ENCODE measurements at regions not wholly inside any gene's neighbourhood (a gene's known extent, or its start where the extent isn't known, plus 50 kb on each side); places are given as distances from the start of the nearest gene placed in this dataset.

- Histone ChIP-seq H3K27me3 (ENCODE audit: insufficient read depth, low read length) (no peaks in the 10 kb centered on the region), H3K27ac (ENCODE audit: low read depth, low read length) (no peak overlapping the region), H2AFZ (ENCODE audit: low read length) (no peak overlapping the region), H3K4me3 (ENCODE audit: insufficient read depth, low read length) (no peak overlapping the region), H3K79me2 (ENCODE audit: insufficient read depth, low read length) (no peaks in the 10 kb centered on the region), H4K20me1 (ENCODE audit: insufficient read depth, low read length) (no peaks in the 10 kb centered on the region), H3K36me3 (ENCODE audit: insufficient read depth, low read length) (no peaks in the 10 kb centered on the region), H3K4me1 (ENCODE audit: insufficient read depth, low read length) (no peaks in the 10 kb centered on the region), H3K4me2 (ENCODE audit: insufficient read depth, low read length) (no peak overlapping the region), H3K9me3 (ENCODE audit: low read depth, low read length) (no peaks in the 10 kb centered on the region)
- no peak for DNase-seq (ENCODE audit: insufficient read length, low spot score, missing footprints)
- no peak for TF ChIP-seq CTCF (IDR thresholded peaks at IDR 0.05; ENCODE audit: extremely low read depth, low read depth, low read length)
These were observed 152.7 kb downstream of the SH3BGRL2 start for GRCh38 chr6:79783670-79784394.

GRCh38 chr6:79782792-79783580 is 151.9 kb downstream of the SH3BGRL2 start:
- no peak overlapping the region for H3K27ac ChIP-seq (ENCODE audit: low read depth, low read length)

GRCh38 chr6:79781916-79782315 is 150.8 kb downstream of the SH3BGRL2 start:
- Histone ChIP-seq H3K27ac (ENCODE audit: low read depth, low read length) (no peak overlapping the region), H3K9me3 (ENCODE audit: low read depth, low read length) (no peaks in the 10 kb centered on the region), H3K4me2 (ENCODE audit: insufficient read depth, low read length) (no peak overlapping the region), H2AFZ (ENCODE audit: low read length) (no peak overlapping the region), H3K27me3 (ENCODE audit: insufficient read depth, low read length) (no peaks in the 10 kb centered on the region), H3K4me3 (ENCODE audit: insufficient read depth, low read length) (no peak overlapping the region), H3K36me3 (ENCODE audit: insufficient read depth, low read length) (no peaks in the 10 kb centered on the region), H3K79me2 (ENCODE audit: insufficient read depth, low read length) (no peaks in the 10 kb centered on the region), H3K4me1 (ENCODE audit: insufficient read depth, low read length) (no peaks in the 10 kb centered on the region), H4K20me1 (ENCODE audit: insufficient read depth, low read length) (no peaks in the 10 kb centered on the region)
- DNase-seq (ENCODE audit: insufficient read length, low spot score, missing footprints): no peak
- no peak for TF ChIP-seq CTCF (IDR thresholded peaks at IDR 0.05; ENCODE audit: extremely low read depth, low read depth, low read length)

More at GRCh38 chr6:79782792-79783580, 151.9 kb downstream of the SH3BGRL2 start:
- TF ChIP-seq CTCF (IDR thresholded peaks at IDR 0.05; ENCODE audit: extremely low read depth, low read depth, low read length): no peak
- DNase-seq (ENCODE audit: insufficient read length, low spot score, missing footprints): no peak
- Histone ChIP-seq H3K36me3 (ENCODE audit: insufficient read depth, low read length) (no peaks in the 10 kb centered on the region), H3K79me2 (ENCODE audit: insufficient read depth, low read length) (no peaks in the 10 kb centered on the region), H4K20me1 (ENCODE audit: insufficient read depth, low read length) (no peaks in the 10 kb centered on the region), H3K9me3 (ENCODE audit: low read depth, low read length) (no peaks in the 10 kb centered on the region), H3K4me2 (ENCODE audit: insufficient read depth, low read length) (no peak overlapping the region), H3K4me3 (ENCODE audit: insufficient read depth, low read length) (no peak overlapping the region), H3K27me3 (ENCODE audit: insufficient read depth, low read length) (no peaks in the 10 kb centered on the region), H3K4me1 (ENCODE audit: insufficient read depth, low read length) (no peaks in the 10 kb centered on the region), H2AFZ (ENCODE audit: low read length) (no peak overlapping the region)

GRCh38 chr6:79780881-79781280 is 149.8 kb downstream of the SH3BGRL2 start:
- Histone ChIP-seq H2AFZ (ENCODE audit: low read length) (no peak overlapping the region), H3K36me3 (ENCODE audit: insufficient read depth, low read length) (no peaks in the 10 kb centered on the region), H3K79me2 (ENCODE audit: insufficient read depth, low read length) (no peaks in the 10 kb centered on the region), H3K4me2 (ENCODE audit: insufficient read depth, low read length) (no peak overlapping the region), H3K27ac (ENCODE audit: low read depth, low read length) (no peak overlapping the region), H3K4me1 (ENCODE audit: insufficient read depth, low read length) (no peaks in the 10 kb centered on the region), H3K27me3 (ENCODE audit: insufficient read depth, low read length) (no peaks in the 10 kb centered on the region), H3K9me3 (ENCODE audit: low read depth, low read length) (no peaks in the 10 kb centered on the region), H4K20me1 (ENCODE audit: insufficient read depth, low read length) (no peaks in the 10 kb centered on the region), H3K4me3 (ENCODE audit: insufficient read depth, low read length) (no peak overlapping the region)
- no peak for TF ChIP-seq CTCF (IDR thresholded peaks at IDR 0.05; ENCODE audit: extremely low read depth, low read depth, low read length)
- no peak for DNase-seq (ENCODE audit: insufficient read length, low spot score, missing footprints)

All from osteoblast (primary cell).